Psoas muscle (tissue), 7 donors: ENCODE measurements at regions not wholly inside any gene's neighbourhood (a gene's known extent, or its start where the extent isn't known, plus 50 kb on each side); places are given as distances from the start of the nearest gene placed in this dataset.

ENCODE experiments used
- ATAC-seq, 4 donors: fragments of 200-7000 bp; cut with Tn5 transposase; one replicate each; pipeline ENCODE4 v1.9.1; 2020; ENCODE audit warnings: moderate library complexity in 3 of 4, mild to moderate bottlenecking in 2 of 4
- DNase-seq, 2 donors: peaks; one replicate each; pipeline ENCODE4 v3.0.0-alpha.2; 2020
- H3K27ac ChIP-seq: fragments of 200-600 bp; one replicate; pipeline ENCODE4 v1.8.0; 2022
- H3K27me3 ChIP-seq, 3 donors: fragments of 200-600 bp in 1 of 3; one replicate each; pipeline versions ENCODE4 v1.6.1 to v1.8.0; 2013 to 2022; ENCODE audit warnings: low read length in 2 of 3, mild to moderate bottlenecking in 2 of 3, moderate library complexity in 1 of 3; ENCODE audit not compliant: insufficient read depth in 3 of 3
- H3K36me3 ChIP-seq, 2 donors: fragments of 200-600 bp in 1 of 2; one replicate each; pipeline versions ENCODE4 v1.6.1 to v1.8.0; 2013 to 2022; ENCODE audit warnings: low read depth in 1 of 2, mild to moderate bottlenecking in 1 of 2, moderate library complexity in 1 of 2; ENCODE audit not compliant: insufficient read depth in 1 of 2
- H3K4me1 ChIP-seq: fragments of 200-600 bp; one replicate; pipeline ENCODE4 v1.8.0; 2022
- H3K4me3 ChIP-seq: fragments of 200-600 bp; one replicate; pipeline ENCODE4 v1.8.0; 2022; ENCODE audit warnings: mild to moderate bottlenecking
- H3K9me3 ChIP-seq: fragments of 200-600 bp; one replicate; pipeline ENCODE4 v1.8.0; 2022
- CTCF ChIP-seq: fragments of 200-600 bp; IDR thresholded peaks from one replicate; pipeline ENCODE4 v1.8.0; 2022; ENCODE audit warnings: antibody characterized with exemption
- WGBS, 3 donors: extraction: QIAGEN DNeasy Blood & Tissue Kit; methylation state at CpG; one replicate each; pipeline versions ENCODE4 v1.1.6 to v1.1.7; 2013; 5-methylcytosine and 5-hydroxymethylcytosine counted together
- intact Hi-C, 2 donors: fragments of 100-400 bp; cut with DNase I; formaldehyde crosslinking; loops; one replicate each; pipeline versions ENCODE4 v1.11.0 to v1.14.2; 2022
- donor health status: healthy with polysubstance abuse.
- donor health status: DM: no; HTN: no; CAD: no; lungs with moderate emphysema.
- donor health status: Bipolar disorder and iron deficiency.
- donor health status: healthy.
- donor health status: DM: yes; HTN: yes; CAD: no.
- donor health status: DM: no; HTN: no; CAD: no.
- donor health status: DM: yes; HTN: yes; CAD: no.

DNA sequence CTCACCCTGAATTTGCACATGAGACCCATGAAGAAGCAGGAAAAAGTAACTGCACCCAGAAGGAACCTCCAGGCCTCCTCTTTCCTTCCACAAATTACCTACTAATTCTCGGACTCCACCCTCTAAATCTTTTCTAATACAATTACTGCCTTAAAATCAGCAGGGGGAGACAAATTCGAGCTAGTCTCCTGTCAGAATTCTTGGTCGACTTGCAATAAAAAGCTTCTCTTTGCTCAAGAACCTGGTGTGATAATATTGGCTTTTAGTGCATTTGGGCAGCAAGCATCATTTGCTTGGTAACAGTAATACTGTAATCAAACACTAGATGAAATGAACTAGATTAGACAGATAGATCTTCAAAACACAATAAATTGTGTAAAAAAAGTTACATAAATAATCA is 281.9 kb downstream of the RAP2B start:
- Histone ChIP-seq H3K4me1 (no peaks in the 10 kb centered on the region), H3K4me3 (no peak overlapping the region), H3K27ac (no peak overlapping the region), H3K27me3 (no peaks in the 10 kb centered on the region), H3K9me3 (no peaks in the 10 kb centered on the region), H3K36me3 (no peaks in the 10 kb centered on the region)
- intact Hi-C loops: no loop called here
- DNase-seq: no peak
- ATAC-seq: no peak
- no peak for TF ChIP-seq CTCF
- 52 to 62% (median 61%) methylated on average over 3 of the region's 3 CpGs for WGBS, 3 donors

- no peak for DNase-seq
- no peak overlapping the region for H3K27ac ChIP-seq
- WGBS, 3 donors: 83 to 91% (median 87%) methylated on average over 2 of the region's 2 CpGs
- H3K4me1 ChIP-seq: no peaks in the 10 kb centered on the region
- TF ChIP-seq CTCF: no peak
- H3K4me3 ChIP-seq: no peak overlapping the region
- no peaks in the 10 kb centered on the region for H3K27me3 ChIP-seq
- ATAC-seq: no peak
- no peaks in the 10 kb centered on the region for H3K9me3 ChIP-seq
- intact Hi-C loops: no loop called here
- H3K36me3 ChIP-seq: no peaks in the 10 kb centered on the region
Measured at GRCh38 chr3:153445817-153446216, 283.8 kb downstream of the RAP2B start.

DNA sequence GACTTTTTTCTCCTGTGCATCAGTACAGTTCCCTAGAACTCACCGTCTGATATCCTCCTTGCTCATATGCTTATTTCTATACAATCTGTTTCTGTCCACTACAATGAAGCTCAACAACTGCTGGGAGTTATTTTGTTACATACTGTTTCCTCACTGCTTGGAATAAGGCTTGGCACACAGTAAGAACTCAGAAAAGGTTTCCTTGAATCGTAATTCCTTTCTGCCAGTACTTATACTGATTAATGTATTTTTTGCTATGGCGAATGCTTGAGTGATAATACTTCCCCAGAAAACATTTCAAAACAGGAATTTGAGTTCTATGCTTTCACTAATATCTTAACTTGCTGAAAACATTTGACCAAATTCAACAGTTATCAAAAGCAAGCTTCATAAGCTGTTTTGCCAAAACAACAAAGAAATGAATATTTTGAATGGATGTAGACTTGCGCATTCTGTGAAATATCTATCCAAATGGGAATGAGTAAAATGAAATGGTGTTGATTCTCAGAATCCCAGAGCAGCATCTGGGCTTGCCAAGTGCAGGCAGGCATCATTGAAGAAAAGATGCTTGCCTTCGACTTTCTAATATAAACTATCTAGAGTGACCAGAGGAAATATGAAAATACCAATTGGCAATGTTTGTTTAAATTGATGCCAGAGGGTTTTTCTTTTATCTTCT is 286.3 kb downstream of the RAP2B start:
- intact Hi-C loops: no loop called here
- ATAC-seq (no peak), DNase-seq (no peak)
- Histone ChIP-seq H3K27me3 (no peaks in the 10 kb centered on the region), H3K4me3 (no peak overlapping the region), H3K27ac (no peak overlapping the region), H3K4me1 (no peaks in the 10 kb centered on the region), H3K9me3 (no peaks in the 10 kb centered on the region), H3K36me3 (no peaks in the 10 kb centered on the region)
- TF ChIP-seq CTCF: no peak
- 53 to 74% (median 62%) methylated on average over 5 of the region's 5 CpGs for WGBS, 3 donors

DNA sequence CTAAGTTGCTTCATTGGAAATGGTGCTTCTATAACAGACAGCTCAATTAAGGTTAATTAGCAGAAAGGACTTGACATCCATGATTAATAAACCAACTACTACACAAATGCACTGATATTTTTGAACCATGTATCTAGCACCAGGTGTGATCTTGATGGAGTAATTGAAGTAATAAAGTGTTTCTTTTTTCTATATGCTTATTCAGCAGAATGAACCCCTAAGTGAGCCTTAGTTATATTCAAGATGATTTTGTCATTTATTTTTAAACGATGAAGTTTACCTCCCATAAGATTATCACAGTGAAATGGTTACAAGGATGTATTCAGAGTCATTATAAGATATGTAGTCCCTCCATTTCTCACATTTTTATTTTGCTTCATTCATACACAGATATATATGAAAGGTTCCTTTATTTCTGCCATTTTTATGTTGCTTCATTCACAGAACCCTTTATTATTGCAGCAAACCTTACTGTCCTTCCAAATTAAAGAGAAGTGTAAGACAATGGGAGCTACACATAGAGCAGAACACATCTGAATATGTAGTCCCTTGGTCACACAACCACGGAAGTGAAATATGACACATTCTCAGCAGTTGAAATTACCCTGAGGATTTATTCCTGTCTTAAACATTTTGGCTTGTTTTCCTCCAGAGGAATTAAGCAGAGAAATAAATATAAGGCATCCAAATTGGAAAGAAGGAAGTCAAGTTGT is 295.0 kb downstream of the RAP2B start:
- 46 to 61% (median 49%) methylated on average over 2 of the region's 2 CpGs for WGBS, 3 donors
- no peak overlapping the region for H3K4me3 ChIP-seq
- no peaks in the 10 kb centered on the region for H3K9me3 ChIP-seq
- H3K27me3 ChIP-seq: no peaks in the 10 kb centered on the region
- no peak overlapping the region for H3K27ac ChIP-seq
- no peaks in the 10 kb centered on the region for H3K4me1 ChIP-seq
- no peaks in the 10 kb centered on the region for H3K36me3 ChIP-seq
- no peak for TF ChIP-seq CTCF
- ATAC-seq: no peak
- intact Hi-C loops: no loop called here
- DNase-seq: no peak
